ENCODE measurements at regions not wholly inside any gene's neighbourhood (a gene's known extent, or its start where the extent isn't known, plus 50 kb on each side); places are given as distances from the start of the nearest gene placed in this dataset.

DNA sequence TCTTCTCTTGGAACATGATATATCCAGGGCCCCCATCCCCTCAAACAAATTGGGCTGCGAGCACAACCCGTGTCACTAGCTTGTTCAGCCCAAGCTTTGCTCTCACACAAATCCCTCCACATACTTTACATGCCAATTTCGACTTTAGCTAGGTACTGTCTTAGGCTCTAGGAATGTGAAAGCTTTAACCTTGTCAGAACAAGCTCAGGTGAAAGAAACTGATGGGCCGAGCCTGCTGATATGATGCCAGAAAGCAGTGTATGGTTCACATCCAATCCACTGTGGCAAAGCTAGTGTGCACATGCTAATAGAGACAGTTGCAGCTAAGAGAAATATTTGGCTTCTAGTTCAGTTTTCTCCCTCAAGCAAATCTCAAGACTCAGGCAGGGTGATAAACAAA lies 79.5 kb downstream of the TNFSF18 start:
- Mint-ChIP-seq H3K9me3 (ENCODE audit: unreplicated experiment) (no peaks in the 10 kb centered on the region), H3K36me3 (ENCODE audit: insufficient read depth, unreplicated experiment) (no peaks in the 10 kb centered on the region), H3K27ac (ENCODE audit: unreplicated experiment) (peak overlapping the region; percentile 38), H3K4me3 (ENCODE audit: unreplicated experiment) (no peak overlapping the region), H3K27me3 (ENCODE audit: insufficient read depth, unreplicated experiment) (no peaks in the 10 kb centered on the region), H3K4me1 (ENCODE audit: low read depth, unreplicated experiment) (peaks cover 39% of the 10 kb centered on the region)
- CTCF ChIA-PET = interaction anchor here (1.2 kb wide), 1 partner anchor 231 kb away, joined by 4 read pairs; no protein-coding TSS in a partner anchor
- no TSS peak for BruUV-seq (replicated peaks)
- peak; percentile 25 to 33 for DNase-seq
- Histone ChIP-seq H3K4me1 (peaks cover 40% of the 10 kb centered on the region), H3K4me3 (ENCODE audit: low read depth, low read length) (no peak overlapping the region), H3K9me3 (no peaks in the 10 kb centered on the region), H3K27me3 (replicated peaks; ENCODE audit: control insufficient read depth, insufficient read depth, low read length) (no peaks in the 10 kb centered on the region), H3K36me3 (ENCODE audit: control insufficient read depth, insufficient read depth, low read length) (no peaks in the 10 kb centered on the region)
- TF ChIP-seq, protein P1, sequence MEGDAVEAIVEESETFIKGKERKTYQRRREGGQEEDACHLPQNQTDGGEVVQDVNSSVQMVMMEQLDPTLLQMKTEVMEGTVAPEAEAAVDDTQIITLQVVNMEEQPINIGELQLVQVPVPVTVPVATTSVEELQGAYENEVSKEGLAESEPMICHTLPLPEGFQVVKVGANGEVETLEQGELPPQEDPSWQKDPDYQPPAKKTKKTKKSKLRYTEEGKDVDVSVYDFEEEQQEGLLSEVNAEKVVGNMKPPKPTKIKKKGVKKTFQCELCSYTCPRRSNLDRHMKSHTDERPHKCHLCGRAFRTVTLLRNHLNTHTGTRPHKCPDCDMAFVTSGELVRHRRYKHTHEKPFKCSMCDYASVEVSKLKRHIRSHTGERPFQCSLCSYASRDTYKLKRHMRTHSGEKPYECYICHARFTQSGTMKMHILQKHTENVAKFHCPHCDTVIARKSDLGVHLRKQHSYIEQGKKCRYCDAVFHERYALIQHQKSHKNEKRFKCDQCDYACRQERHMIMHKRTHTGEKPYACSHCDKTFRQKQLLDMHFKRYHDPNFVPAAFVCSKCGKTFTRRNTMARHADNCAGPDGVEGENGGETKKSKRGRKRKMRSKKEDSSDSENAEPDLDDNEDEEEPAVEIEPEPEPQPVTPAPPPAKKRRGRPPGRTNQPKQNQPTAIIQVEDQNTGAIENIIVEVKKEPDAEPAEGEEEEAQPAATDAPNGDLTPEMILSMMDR (IDR thresholded peaks at IDR 0.05; ENCODE audit: insufficient read depth in 1 of 2, low read depth in 1 of 2, low read length in 1 of 2, severe bottlenecking in 1 of 2, unreplicated experiment in 1 of 2) = no peak
- POLR2A ChIA-PET = no interaction called here
- intact Hi-C loops (cut with micrococcal nuclease; ENCODE audit: unreplicated experiment) = loop anchor here (2.0 to 10.0 kb wide), 4 partner anchors 86 to 226 kb away; no protein-coding TSS in a partner anchor

DNA sequence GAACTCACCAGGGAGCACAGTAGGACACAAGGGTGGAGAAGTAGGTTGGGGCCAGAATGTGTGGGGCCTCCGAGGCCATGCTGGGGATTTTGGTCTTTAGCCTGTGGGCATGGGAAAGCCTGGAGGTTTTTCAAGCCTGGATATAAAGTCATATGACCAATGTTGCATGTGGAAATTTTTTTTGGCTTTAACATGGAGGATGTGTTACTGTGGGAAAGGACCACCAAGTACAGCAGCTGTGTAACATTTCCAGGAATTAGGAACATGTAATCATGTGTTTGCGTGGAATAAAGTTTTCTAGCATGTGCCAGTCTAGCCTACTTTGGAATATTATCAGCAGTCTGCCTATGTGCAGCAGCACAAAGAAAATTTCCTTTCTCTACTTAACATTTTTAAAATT lies 78.5 kb downstream of the TNFSF18 start:
- Histone ChIP-seq H3K36me3 (ENCODE audit: control insufficient read depth, insufficient read depth, low read length) (no peaks in the 10 kb centered on the region), H3K4me1 (peaks cover 49% of the 10 kb centered on the region), H3K4me3 (ENCODE audit: low read depth, low read length) (no peak overlapping the region), H3K9me3 (no peaks in the 10 kb centered on the region), H3K27me3 (replicated peaks; ENCODE audit: control insufficient read depth, insufficient read depth, low read length) (no peaks in the 10 kb centered on the region)
- no TSS peak for BruUV-seq (replicated peaks)
- DNase-seq = no peak
- Mint-ChIP-seq H3K4me1 (ENCODE audit: low read depth, unreplicated experiment) (peaks cover 43% of the 10 kb centered on the region), H3K36me3 (ENCODE audit: insufficient read depth, unreplicated experiment) (no peaks in the 10 kb centered on the region), H3K27me3 (ENCODE audit: insufficient read depth, unreplicated experiment) (no peaks in the 10 kb centered on the region), H3K27ac (ENCODE audit: unreplicated experiment) (peak overlapping the region; percentile 29), H3K9me3 (ENCODE audit: unreplicated experiment) (no peaks in the 10 kb centered on the region), H3K4me3 (ENCODE audit: unreplicated experiment) (no peak overlapping the region)
- intact Hi-C loops (cut with micrococcal nuclease; ENCODE audit: unreplicated experiment) = loop anchor here (10.0 kb wide), 3 partner anchors 87 to 227 kb away; no protein-coding TSS in a partner anchor
- ChIA-PET CTCF (no interaction called here), POLR2A (no interaction called here)
- TF ChIP-seq, protein P1 (IDR thresholded peaks at IDR 0.05; ENCODE audit: insufficient read depth in 1 of 2, low read depth in 1 of 2, low read length in 1 of 2, severe bottlenecking in 1 of 2, unreplicated experiment in 1 of 2) = no peak

DNA sequence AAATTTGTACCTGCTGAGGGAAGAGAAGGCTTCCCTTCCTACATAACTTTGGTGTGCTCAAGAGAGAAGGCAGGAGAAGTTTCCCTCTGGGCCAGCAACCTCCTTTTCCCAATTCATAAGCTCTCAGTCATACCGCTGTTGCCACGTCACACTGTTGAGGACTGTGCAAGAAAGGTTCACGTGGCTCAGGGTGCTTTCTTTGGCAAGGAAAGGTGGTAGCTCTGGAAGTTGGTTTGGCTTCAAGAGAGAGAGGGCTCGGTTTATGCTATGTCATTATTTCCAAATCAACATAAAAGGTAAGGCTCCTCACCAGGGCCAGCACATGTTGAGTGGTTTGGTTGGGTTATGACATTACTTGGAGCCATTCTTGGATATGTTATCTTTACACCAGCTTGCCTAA lies 77.3 kb downstream of the TNFSF18 start:
- no peaks in the 10 kb centered on the region for H3K27me3 ChIP-seq (replicated peaks; ENCODE audit: control insufficient read depth, insufficient read depth, low read length)
- H3K4me3 Mint-ChIP-seq (ENCODE audit: unreplicated experiment) = no peak overlapping the region
- no peaks in the 10 kb centered on the region for H3K9me3 Mint-ChIP-seq (ENCODE audit: unreplicated experiment)
- BruUV-seq (replicated peaks) = no TSS peak
- DNase-seq = no peak
- no peaks in the 10 kb centered on the region for H3K36me3 Mint-ChIP-seq (ENCODE audit: insufficient read depth, unreplicated experiment)
- H3K27ac Mint-ChIP-seq (ENCODE audit: unreplicated experiment) = no peak overlapping the region
- TF ChIP-seq, protein P1 (IDR thresholded peaks at IDR 0.05; ENCODE audit: insufficient read depth in 1 of 2, low read depth in 1 of 2, low read length in 1 of 2, severe bottlenecking in 1 of 2, unreplicated experiment in 1 of 2) = no peak
- H3K4me1 Mint-ChIP-seq (ENCODE audit: low read depth, unreplicated experiment) = peaks cover 37% of the 10 kb centered on the region
- ChIA-PET CTCF (no interaction called here), POLR2A (no interaction called here)
- no peaks in the 10 kb centered on the region for H3K9me3 ChIP-seq
- H3K4me3 ChIP-seq (ENCODE audit: low read depth, low read length) = no peak overlapping the region
- intact Hi-C loops (cut with micrococcal nuclease; ENCODE audit: unreplicated experiment) = loop anchor here (10.0 kb wide), 3 partner anchors 89 to 229 kb away; no protein-coding TSS in a partner anchor
- peaks cover 57% of the 10 kb centered on the region for H3K4me1 ChIP-seq
- H3K27me3 Mint-ChIP-seq (ENCODE audit: insufficient read depth, unreplicated experiment) = no peaks in the 10 kb centered on the region
- H3K36me3 ChIP-seq (ENCODE audit: control insufficient read depth, insufficient read depth, low read length) = no peaks in the 10 kb centered on the region

Data from Caco-2 (cell line).